Left renal pelvis (tissue), 4 donors: ENCODE measurements at regions not wholly inside any gene's neighbourhood (a gene's known extent, or its start where the extent isn't known, plus 50 kb on each side); places are given as distances from the start of the nearest gene placed in this dataset.

Source experiments
- DNase-seq, 4 donors: peaks; one replicate each; pipeline ENCODE4 v3.0.0-alpha.2; 2013; ENCODE audit warnings: low read depth in 4 of 4, low spot score in 3 of 4

GRCh38 chr2:114065731-114066130 lies 175.8 kb downstream of the ACTR3 start:
- DNase-seq = no peak

GRCh38 chr2:114066186-114066747 lies 176.4 kb downstream of the ACTR3 start:
- DNase-seq = no peak

GRCh38 chr2:114068438-114068837 lies 178.5 kb downstream of the ACTR3 start:
- peak in 1 of 4 donors; percentile 4 for DNase-seq

GRCh38 chr2:114076961-114077360 lies 187.1 kb downstream of the ACTR3 start:
- no peak for DNase-seq

GRCh38 chr2:114079366-114080004 lies 189.6 kb downstream of the ACTR3 start:
- no peak for DNase-seq

GRCh38 chr2:114082731-114083433 lies 193.0 kb downstream of the ACTR3 start:
- no peak for DNase-seq

- DNase-seq = no peak
These were observed 194.0 kb downstream of the ACTR3 start for GRCh38 chr2:114083717-114084387.

GRCh38 chr2:114085238-114085637 lies 195.3 kb downstream of the ACTR3 start:
- DNase-seq = no peak

- no peak for DNase-seq
These were observed 196.1 kb downstream of the ACTR3 start for GRCh38 chr2:114085992-114086391.

GRCh38 chr2:114089636-114090319 lies 199.9 kb downstream of the ACTR3 start:
- no peak for DNase-seq

- no peak for DNase-seq
These were observed 201.1 kb downstream of the ACTR3 start for GRCh38 chr2:114091010-114091409.

GRCh38 chr2:114108249-114108648 lies 218.4 kb downstream of the ACTR3 start:
- no peak for DNase-seq

GRCh38 chr2:114108824-114109416 lies 219.0 kb downstream of the ACTR3 start:
- DNase-seq = peak in 2 of 4 donors; percentile 6 to 32

GRCh38 chr2:114111329-114111728 lies 221.4 kb downstream of the ACTR3 start:
- DNase-seq = no peak

GRCh38 chr2:114113518-114113917 lies 223.6 kb downstream of the ACTR3 start:
- DNase-seq = no peak

GRCh38 chr2:114118088-114118487 lies 228.2 kb downstream of the ACTR3 start:
- no peak for DNase-seq

GRCh38 chr2:114119862-114120261 lies 230.0 kb downstream of the ACTR3 start:
- no peak for DNase-seq

- DNase-seq = no peak
These were observed 233.0 kb downstream of the ACTR3 start for GRCh38 chr2:114122930-114123329.

- DNase-seq = no peak
These were observed 234.0 kb downstream of the ACTR3 start for GRCh38 chr2:114123925-114124324.

- DNase-seq = no peak
These were observed 237.5 kb downstream of the ACTR3 start for GRCh38 chr2:114127372-114127771.

GRCh38 chr2:114128263-114128662 lies 238.4 kb downstream of the ACTR3 start:
- no peak for DNase-seq
